Activated CD4-positive, alpha-beta T cell treated with anti-CD3 and anti-CD28 coated beads, Interleukin-2, amount 50 U/mL, for 16 hours (primary cell): ENCODE measurements at regions not wholly inside any gene's neighbourhood (a gene's known extent, or its start where the extent isn't known, plus 50 kb on each side); places are given as distances from the start of the nearest gene placed in this dataset.
"Not testable (repeated sequence)": the region's sequence is repeated elsewhere in the genome, so short reads cannot be mapped to it uniquely, and the experiment has no call there.

Source experiments
- DNase-seq: peaks from one replicate; pipeline ENCODE4 v3.0.0-alpha.2; 2020

GRCh38 chr10:57952741-57953140 lies 315.0 kb downstream of the IPMK start:
- DNase-seq: no peak

- DNase-seq: no peak
These were observed 317.2 kb downstream of the IPMK start for GRCh38 chr10:57950442-57950974.

GRCh38 chr10:57948796-57949195 lies 318.9 kb downstream of the IPMK start:
- no peak for DNase-seq

- no peak for DNase-seq
These were observed 320.9 kb downstream of the IPMK start for GRCh38 chr10:57946833-57947232.

- DNase-seq: no peak
These were observed 324.0 kb downstream of the IPMK start for GRCh38 chr10:57943701-57944100.

GRCh38 chr10:57925045-57925444 lies 342.6 kb downstream of the IPMK start:
- no peak for DNase-seq

GRCh38 chr10:57921140-57921539 lies 346.6 kb downstream of the IPMK start:
- no peak for DNase-seq

- no peak for DNase-seq
These were observed 347.8 kb downstream of the IPMK start for GRCh38 chr10:57919864-57920263.

GRCh38 chr10:57917019-57917418 lies 350.7 kb downstream of the IPMK start:
- DNase-seq: no peak

GRCh38 chr10:57905861-57906260 lies 361.8 kb downstream of the IPMK start:
- DNase-seq: no peak

- no peak for DNase-seq
These were observed 362.7 kb downstream of the IPMK start for GRCh38 chr10:57905010-57905409.

GRCh38 chr10:57898231-57898630 lies 369.5 kb downstream of the IPMK start:
- DNase-seq: no peak

- DNase-seq: no peak
These were observed 370.1 kb downstream of the IPMK start for GRCh38 chr10:57897611-57898010.

GRCh38 chr10:57894361-57894760 lies 373.3 kb downstream of the IPMK start:
- no peak for DNase-seq

- DNase-seq: no peak
These were observed 376.3 kb downstream of the IPMK start for GRCh38 chr10:57891201-57892006.

- DNase-seq: no peak
These were observed 377.0 kb downstream of the IPMK start for GRCh38 chr10:57890691-57891090.

- not testable (repeated sequence) for DNase-seq
These were observed 382.1 kb downstream of the IPMK start for GRCh38 chr10:57885618-57885968.

- no peak for DNase-seq
These were observed 382.6 kb downstream of the IPMK start for GRCh38 chr10:57884965-57885617.

GRCh38 chr10:57884407-57884806 lies 383.3 kb downstream of the IPMK start:
- no peak for DNase-seq

GRCh38 chr10:57880446-57881227 lies 387.1 kb downstream of the IPMK start:
- no peak for DNase-seq

- no peak for DNase-seq
These were observed 392.9 kb downstream of the IPMK start for GRCh38 chr10:57874810-57875209.

- no peak for DNase-seq
These were observed 400.5 kb downstream of the IPMK start for GRCh38 chr10:57867241-57867640.
